Right lobe of liver (tissue), 4 donors: ENCODE measurements at regions not wholly inside any gene's neighbourhood (a gene's known extent, or its start where the extent isn't known, plus 50 kb on each side); places are given as distances from the start of the nearest gene placed in this dataset.

Experiments used
- CTCF ChIP-seq, 4 donors: fragments of 200-600 bp in 3 of 4; fragments of 450-650 bp in 1 of 4; IDR thresholded peaks; one replicate each; pipeline versions ENCODE4 v1.5.1 to v1.8.0; 2016 to 2022; ENCODE audit warnings: antibody characterized with exemption in 4 of 4, mild to moderate bottlenecking in 2 of 4
- POLR2A ChIP-seq: fragments of 450-650 bp; IDR thresholded peaks from one replicate; pipeline ENCODE4 v1.6.1; 2017; ENCODE audit warnings: antibody characterized with exemption, mild to moderate bottlenecking
- donor health status: DM: no; HTN: no; CAD: no.
- donor health status: DM: no; HTN: no; CAD: no.
- donor health status: DM: no; HTN: yes; CAD: no.

- TF ChIP-seq CTCF (IDR thresholded peaks at IDR 0.05) (no peak), POLR2A (no peak)
Observed at GRCh38 chr9:104448036-104448435, 56.0 kb upstream of the OR13F1 start.
